T-cell (primary cell): ENCODE measurements at regions not wholly inside any gene's neighbourhood (a gene's known extent, or its start where the extent isn't known, plus 50 kb on each side); places are given as distances from the start of the nearest gene placed in this dataset.

Experiments
- ATAC-seq, 4 experiments: fragments of 200-7000 bp in 3 of 4; fragments of 150-1000 bp in 1 of 4; cut with Tn5 transposase; replicated peaks in 1 of 4; 1 replicate in 3 of 4; 2 replicates in 1 of 4; pipeline ENCODE4 v1.10.0; 2021; ENCODE audit warnings: moderate library complexity in 3 of 4, mild to moderate bottlenecking in 2 of 4, moderate number of reproducible peaks in 1 of 4
- CTCF ChIA-PET, 2 donors: fragments of 300-600 bp; sonication (Branson Sonifier 250); formaldehyde crosslinking; loops; one replicate each; lab custom pipeline; 2022; ENCODE audit warnings: antibody characterized with exemption in 2 of 2; lab: Charles Lee
- POLR2A ChIA-PET, 2 donors: fragments of 300-600 bp; sonication (Branson Sonifier 250); formaldehyde crosslinking; loops; one replicate each; lab custom pipeline; 2022; ENCODE audit warnings: antibody characterized with exemption in 2 of 2; lab: Charles Lee
- DNase-seq, 35 experiments: peaks; one replicate each; pipeline versions ENCODE4 v3.0.0 to v3.0.0-alpha.2; 2013 to 2023
- H3K27ac ChIP-seq: one replicate; pipeline ENCODE4 v1.5.1; 2013; ENCODE audit warnings: low read length
- H3K27me3 ChIP-seq, 2 experiments: replicated peaks in 1 of 2; 1 replicate in 1 of 2; 2 replicates in 1 of 2; pipeline versions ENCODE4 v1.6.1 to v1.7.0; 2013; ENCODE audit warnings: low read length in 1 of 2, mixed read lengths in 1 of 2; ENCODE audit not compliant: control insufficient read depth in 2 of 2, insufficient read depth in 2 of 2; ENCODE audit errors: extremely low read depth in 1 of 2
- H3K36me3 ChIP-seq, 2 donors: 1 replicate in 1 of 2; 2 replicates in 1 of 2; pipeline versions ENCODE4 v1.6.1 to v1.7.0; 2013; ENCODE audit warnings: low read length in 1 of 2; ENCODE audit not compliant: control insufficient read depth in 2 of 2, insufficient read depth in 1 of 2; ENCODE audit errors: extremely low read depth in 1 of 2
- H3K4me1 ChIP-seq, 2 experiments: 1 replicate in 1 of 2; 2 replicates in 1 of 2; pipeline versions ENCODE4 v1.6.1 to v1.7.0; 2013; ENCODE audit warnings: low read length in 2 of 2, mixed read lengths in 1 of 2; ENCODE audit not compliant: insufficient read depth in 2 of 2, control insufficient read depth in 1 of 2; ENCODE audit errors: extremely low read depth in 1 of 2
- H3K4me3 ChIP-seq, 2 donors: 1 replicate in 1 of 2; 2 replicates in 1 of 2; pipeline versions ENCODE4 v1.5.1 to v1.7.0; 2013; ENCODE audit warnings: mild to moderate bottlenecking in 2 of 2, low read length in 1 of 2, moderate library complexity in 1 of 2; ENCODE audit not compliant: control insufficient read depth in 1 of 2; ENCODE audit errors: extremely low read depth in 1 of 2
- H3K9me3 ChIP-seq: 2 replicates; pipeline ENCODE4 v1.7.0; 2013
- H3K27ac Mint-ChIP-seq, 2 donors: one replicate each; pipeline ENCODE4 v1.8.0; 2020 to 2021; ENCODE audit warnings: mild to moderate bottlenecking in 2 of 2, mixed read lengths in 2 of 2
- H3K27me3 Mint-ChIP-seq, 2 donors: one replicate each; pipeline ENCODE4 v1.8.0; 2021 to 2022; ENCODE audit warnings: mixed read lengths in 2 of 2
- H3K36me3 Mint-ChIP-seq: one replicate; pipeline ENCODE4 v1.8.0; 2021; ENCODE audit warnings: mixed read lengths
- H3K4me1 Mint-ChIP-seq, 3 donors: one replicate each; pipeline ENCODE4 v1.8.0; 2020 to 2022; ENCODE audit warnings: mixed read lengths in 3 of 3, mild to moderate bottlenecking in 1 of 3
- H3K4me3 Mint-ChIP-seq, 3 donors: one replicate each; pipeline ENCODE4 v1.8.0; 2020 to 2022; ENCODE audit warnings: mild to moderate bottlenecking in 3 of 3, mixed read lengths in 3 of 3, moderate library complexity in 3 of 3
- H3K9me3 Mint-ChIP-seq, 3 donors: one replicate each; pipeline ENCODE4 v1.8.0; 2020 to 2022; ENCODE audit warnings: mixed read lengths in 3 of 3
- WGBS: methylation state at CpG from one replicate; pipeline ENCODE4 v1.1.5; 2013; ENCODE audit warnings: missing lambda C conversion rate; ENCODE audit not compliant: insufficient coverage; 5-methylcytosine and 5-hydroxymethylcytosine counted together

- H3K4me1 Mint-ChIP-seq = no peaks in the 10 kb centered on the region
- H3K36me3 Mint-ChIP-seq = no peaks in the 10 kb centered on the region
- Histone ChIP-seq H3K4me3 (no peak overlapping the region), H3K36me3 (no peaks in the 10 kb centered on the region), H3K9me3 (no peaks in the 10 kb centered on the region), H3K27ac (no peak overlapping the region), H3K27me3 (no peaks in the 10 kb centered on the region), H3K4me1 (no peaks in the 10 kb centered on the region)
- H3K4me3 Mint-ChIP-seq = no peak overlapping the region
- CTCF ChIA-PET = no interaction called here
- H3K27me3 Mint-ChIP-seq = no peaks in the 10 kb centered on the region
- ATAC-seq (no peak), DNase-seq (no peak)
- H3K27ac Mint-ChIP-seq = no peak overlapping the region
- POLR2A ChIA-PET = no interaction called here
- H3K9me3 Mint-ChIP-seq = peaks cover 6 to 14% (median 11%) of the 10 kb centered on the region in 3 donors
- 53% methylated on average over 2 of the region's 2 CpGs for WGBS
Observed at GRCh38 chr4:125728568-125728967, 413.8 kb downstream of the FAT4 start.

GRCh38 chr4:125729171-125729570, 414.4 kb downstream of the FAT4 start:
- no peaks in the 10 kb centered on the region for H3K9me3 ChIP-seq
- no peak overlapping the region for H3K4me3 ChIP-seq
- H3K4me1 ChIP-seq = no peaks in the 10 kb centered on the region
- H3K27ac ChIP-seq = no peak overlapping the region
- Mint-ChIP-seq H3K4me3 (no peak overlapping the region), H3K27ac (no peak overlapping the region), H3K4me1 (no peaks in the 10 kb centered on the region), H3K36me3 (no peaks in the 10 kb centered on the region), H3K9me3 (peaks cover 6 to 14% (median 11%) of the 10 kb centered on the region in 3 donors), H3K27me3 (no peaks in the 10 kb centered on the region)
- ChIA-PET POLR2A (no interaction called here), CTCF (no interaction called here)
- no peaks in the 10 kb centered on the region for H3K36me3 ChIP-seq
- no peaks in the 10 kb centered on the region for H3K27me3 ChIP-seq
- no peak for DNase-seq
- no peak for ATAC-seq

GRCh38 chr4:125732632-125733031, 417.9 kb downstream of the FAT4 start:
- Histone ChIP-seq H3K9me3 (no peaks in the 10 kb centered on the region), H3K4me3 (no peak overlapping the region), H3K4me1 (no peaks in the 10 kb centered on the region), H3K27me3 (no peaks in the 10 kb centered on the region), H3K36me3 (no peaks in the 10 kb centered on the region), H3K27ac (no peak overlapping the region)
- Mint-ChIP-seq H3K27me3 (no peaks in the 10 kb centered on the region), H3K4me1 (no peaks in the 10 kb centered on the region), H3K9me3 (peaks cover 6 to 25% (median 9%) of the 10 kb centered on the region in 3 donors), H3K36me3 (no peaks in the 10 kb centered on the region), H3K27ac (no peak overlapping the region), H3K4me3 (no peak overlapping the region)
- WGBS = 67% methylated on average over 1 of the region's 1 CpG
- ATAC-seq (no peak), DNase-seq (no peak)
- POLR2A ChIA-PET = no interaction called here
- CTCF ChIA-PET = no interaction called here

- Histone ChIP-seq H3K27ac (no peak overlapping the region), H3K9me3 (no peaks in the 10 kb centered on the region), H3K4me1 (no peaks in the 10 kb centered on the region), H3K27me3 (no peaks in the 10 kb centered on the region), H3K4me3 (no peak overlapping the region), H3K36me3 (no peaks in the 10 kb centered on the region)
- Mint-ChIP-seq H3K4me3 (no peak overlapping the region), H3K36me3 (no peaks in the 10 kb centered on the region), H3K27ac (no peak overlapping the region), H3K9me3 (peaks cover 6 to 30% (median 7%) of the 10 kb centered on the region in 3 donors), H3K27me3 (no peaks in the 10 kb centered on the region), H3K4me1 (no peaks in the 10 kb centered on the region)
- 64% methylated on average over 1 of the region's 5 CpGs for WGBS
- DNase-seq (no peak), ATAC-seq (no peak)
- CTCF ChIA-PET = interaction anchor here in 1 of 2 donors (0.7 kb wide), 1 partner anchor 403 kb away, joined by 3 read pairs; no protein-coding TSS in a partner anchor
- POLR2A ChIA-PET = no interaction called here
Observed at GRCh38 chr4:125734504-125734903, 419.7 kb downstream of the FAT4 start.

- no peak overlapping the region for H3K27ac ChIP-seq
- CTCF ChIA-PET = interaction anchor here in 1 of 2 donors (0.7 kb wide), 1 partner anchor 404 kb away, joined by 3 read pairs; no protein-coding TSS in a partner anchor
Observed at GRCh38 chr4:125735102-125735501, 420.3 kb downstream of the FAT4 start.

GRCh38 chr4:125736057-125736456, 421.3 kb downstream of the FAT4 start:
- Histone ChIP-seq H3K27me3 (no peaks in the 10 kb centered on the region), H3K27ac (no peak overlapping the region), H3K9me3 (no peaks in the 10 kb centered on the region), H3K4me1 (no peaks in the 10 kb centered on the region), H3K36me3 (no peaks in the 10 kb centered on the region), H3K4me3 (no peak overlapping the region)
- Mint-ChIP-seq H3K27me3 (no peaks in the 10 kb centered on the region), H3K27ac (no peak overlapping the region), H3K4me1 (no peaks in the 10 kb centered on the region), H3K4me3 (no peak overlapping the region), H3K9me3 (peaks cover 0 to 22% (median 6%) of the 10 kb centered on the region in 3 donors), H3K36me3 (no peaks in the 10 kb centered on the region)
- WGBS = 67% methylated on average over 1 of the region's 1 CpG
- ChIA-PET CTCF (no interaction called here), POLR2A (no interaction called here)
- DNase-seq = no peak
- ATAC-seq = no peak

More at GRCh38 chr4:125735102-125735501, 420.3 kb downstream of the FAT4 start:
- H3K27ac Mint-ChIP-seq = no peak overlapping the region
- H3K4me3 Mint-ChIP-seq = no peak overlapping the region
- H3K4me1 Mint-ChIP-seq = no peaks in the 10 kb centered on the region
- ATAC-seq (no peak), DNase-seq (no peak)
- no peak overlapping the region for H3K4me3 ChIP-seq
- H3K36me3 ChIP-seq = no peaks in the 10 kb centered on the region
- 75% methylated on average over 2 of the region's 4 CpGs for WGBS
- POLR2A ChIA-PET = no interaction called here
- no peaks in the 10 kb centered on the region for H3K36me3 Mint-ChIP-seq
- no peaks in the 10 kb centered on the region for H3K4me1 ChIP-seq
- H3K27me3 Mint-ChIP-seq = no peaks in the 10 kb centered on the region
- H3K9me3 ChIP-seq = no peaks in the 10 kb centered on the region
- H3K9me3 Mint-ChIP-seq = peaks cover 2 to 25% (median 7%) of the 10 kb centered on the region in 3 donors
- no peaks in the 10 kb centered on the region for H3K27me3 ChIP-seq

GRCh38 chr4:125739760-125740159, 425.0 kb downstream of the FAT4 start:
- no peaks in the 10 kb centered on the region for H3K36me3 ChIP-seq
- Mint-ChIP-seq H3K4me3 (no peak overlapping the region), H3K27ac (no peak overlapping the region), H3K4me1 (no peaks in the 10 kb centered on the region), H3K36me3 (no peaks in the 10 kb centered on the region), H3K9me3 (peaks cover 8 to 18% (median 9%) of the 10 kb centered on the region in 3 donors), H3K27me3 (no peaks in the 10 kb centered on the region)
- H3K4me1 ChIP-seq = no peaks in the 10 kb centered on the region
- POLR2A ChIA-PET = no interaction called here
- DNase-seq (no peak), ATAC-seq (no peak)
- CTCF ChIA-PET = no interaction called here
- no peak overlapping the region for H3K27ac ChIP-seq
- 67% methylated on average over 1 of the region's 2 CpGs for WGBS
- H3K27me3 ChIP-seq = no peaks in the 10 kb centered on the region
- no peak overlapping the region for H3K4me3 ChIP-seq
- no peaks in the 10 kb centered on the region for H3K9me3 ChIP-seq
